ENCODE measurements at regions not wholly inside any gene's neighbourhood (a gene's known extent, or its start where the extent isn't known, plus 50 kb on each side); places are given as distances from the start of the nearest gene placed in this dataset.

- H3K36me3 ChIP-seq (ENCODE audit: insufficient read depth, low read length), result no peaks in the 10 kb centered on the region
- no peaks in the 10 kb centered on the region for H3K4me1 ChIP-seq (ENCODE audit: insufficient read depth, low read length)
- intact Hi-C loops (cut with DNase I, micrococcal nuclease), result no loop called here
- Mint-ChIP-seq H3K4me3 (no peak overlapping the region), H3K27ac (no peak overlapping the region), H3K36me3 (ENCODE audit: low read depth) (no peaks in the 10 kb centered on the region), H3K27me3 (no peaks in the 10 kb centered on the region), H3K4me1 (ENCODE audit: low read depth) (no peaks in the 10 kb centered on the region), H3K9me3 (no peaks in the 10 kb centered on the region)
- CTCF ChIA-PET, result no interaction called here
- H3K9me3 ChIP-seq (ENCODE audit: control insufficient read depth in 1 of 2, insufficient read depth in 1 of 2, low read length in 2 of 2), result no peaks in the 10 kb centered on the region
- POLR2A ChIA-PET, result no interaction called here
- no peak overlapping the region for H3K27ac ChIP-seq (ENCODE audit: low read depth in 1 of 2, low read length in 2 of 2)
- no peak for TF ChIP-seq CTCF (IDR thresholded peaks at IDR 0.05)
- ATAC-seq (ENCODE audit: poor library complexity), result no peak
- DNase-seq, result no peak
- no peaks in the 10 kb centered on the region for H3K27me3 ChIP-seq (ENCODE audit: control insufficient read depth in 1 of 2, insufficient read depth in 2 of 2, low read length in 2 of 2)
- H3K4me3 ChIP-seq (ENCODE audit: low read length), result no peak overlapping the region
Observed at GRCh38 chr13:78306519-78307206, 296.7 kb downstream of the POU4F1 start.

GRCh38 chr13:78305171-78305570, 298.2 kb downstream of the POU4F1 start:
- intact Hi-C loops (cut with DNase I, micrococcal nuclease), result no loop called here

GRCh38 chr13:78299832-78300623, 303.3 kb downstream of the POU4F1 start:
- H3K36me3 ChIP-seq (ENCODE audit: insufficient read depth, low read length), result no peaks in the 10 kb centered on the region
- H3K36me3 Mint-ChIP-seq (ENCODE audit: low read depth), result no peaks in the 10 kb centered on the region
- no peak overlapping the region for H3K27ac Mint-ChIP-seq
- intact Hi-C loops (cut with DNase I, micrococcal nuclease), result no loop called here
- no peaks in the 10 kb centered on the region for H3K27me3 ChIP-seq (ENCODE audit: control insufficient read depth in 1 of 2, insufficient read depth in 2 of 2, low read length in 2 of 2)
- TF ChIP-seq CTCF (IDR thresholded peaks at IDR 0.05), result no peak
- no peaks in the 10 kb centered on the region for H3K4me1 Mint-ChIP-seq (ENCODE audit: low read depth)
- no peaks in the 10 kb centered on the region for H3K9me3 ChIP-seq (ENCODE audit: control insufficient read depth in 1 of 2, insufficient read depth in 1 of 2, low read length in 2 of 2)
- DNase-seq (no peak), ATAC-seq (ENCODE audit: poor library complexity) (no peak)
- H3K4me1 ChIP-seq (ENCODE audit: insufficient read depth, low read length), result no peaks in the 10 kb centered on the region
- POLR2A ChIA-PET, result no interaction called here
- CTCF ChIA-PET, result no interaction called here
- no peaks in the 10 kb centered on the region for H3K27me3 Mint-ChIP-seq
- H3K4me3 ChIP-seq (ENCODE audit: low read length), result no peak overlapping the region
- H3K4me3 Mint-ChIP-seq, result no peak overlapping the region
- H3K9me3 Mint-ChIP-seq, result no peaks in the 10 kb centered on the region
- H3K27ac ChIP-seq (ENCODE audit: low read depth in 1 of 2, low read length in 2 of 2), result no peak overlapping the region

More at GRCh38 chr13:78305171-78305570, 298.2 kb downstream of the POU4F1 start:
- no peaks in the 10 kb centered on the region for H3K27me3 ChIP-seq (ENCODE audit: control insufficient read depth in 1 of 2, insufficient read depth in 2 of 2, low read length in 2 of 2)
- Mint-ChIP-seq H3K27me3 (no peaks in the 10 kb centered on the region), H3K36me3 (ENCODE audit: low read depth) (no peaks in the 10 kb centered on the region), H3K27ac (no peak overlapping the region), H3K4me1 (ENCODE audit: low read depth) (no peaks in the 10 kb centered on the region), H3K9me3 (no peaks in the 10 kb centered on the region), H3K4me3 (no peak overlapping the region)
- ChIA-PET CTCF (no interaction called here), POLR2A (no interaction called here)
- TF ChIP-seq CTCF (IDR thresholded peaks at IDR 0.05), result no peak
- H3K36me3 ChIP-seq (ENCODE audit: insufficient read depth, low read length), result no peaks in the 10 kb centered on the region
- no peak overlapping the region for H3K4me3 ChIP-seq (ENCODE audit: low read length)
- H3K9me3 ChIP-seq (ENCODE audit: control insufficient read depth in 1 of 2, insufficient read depth in 1 of 2, low read length in 2 of 2), result no peaks in the 10 kb centered on the region
- ATAC-seq (ENCODE audit: poor library complexity) (no peak), DNase-seq (no peak)
- no peak overlapping the region for H3K27ac ChIP-seq (ENCODE audit: low read depth in 1 of 2, low read length in 2 of 2)
- H3K4me1 ChIP-seq (ENCODE audit: insufficient read depth, low read length), result no peaks in the 10 kb centered on the region

All from CD4-positive, alpha-beta T cell (primary cell).